ENCODE measurements at regions not wholly inside any gene's neighbourhood (a gene's known extent, or its start where the extent isn't known, plus 50 kb on each side); places are given as distances from the start of the nearest gene placed in this dataset.

DNA sequence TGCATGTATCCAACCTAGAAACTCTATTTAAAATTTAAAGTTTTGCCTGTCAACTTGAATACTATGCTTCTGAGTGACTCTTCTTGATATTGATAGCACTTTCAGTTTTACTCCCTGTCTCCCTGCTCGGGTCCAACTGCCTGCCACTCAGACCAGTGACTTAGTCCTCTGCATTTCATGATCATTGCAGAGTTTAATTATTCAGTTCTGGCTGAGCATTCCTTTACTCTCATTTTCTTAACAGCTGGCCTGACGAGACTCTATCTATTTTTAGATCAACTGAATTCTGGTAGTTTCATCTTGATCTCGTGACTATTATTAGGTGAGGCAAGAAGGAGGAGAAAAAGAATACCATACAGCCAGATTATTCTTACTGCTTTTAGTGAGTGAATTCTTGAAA lies 617.4 kb downstream of the SI start:
- Histone ChIP-seq H3K4me1 (no peaks in the 10 kb centered on the region), H3K36me3 (no peaks in the 10 kb centered on the region), H3K27me3 (no peaks in the 10 kb centered on the region), H3K9me3 (no peaks in the 10 kb centered on the region; the same call in 1 of the 2 replicates), H3K4me3 (ENCODE audit: low read depth, low read length) (no peak overlapping the region)
- DNase-seq, result no peak
- TF ChIP-seq, protein P1, sequence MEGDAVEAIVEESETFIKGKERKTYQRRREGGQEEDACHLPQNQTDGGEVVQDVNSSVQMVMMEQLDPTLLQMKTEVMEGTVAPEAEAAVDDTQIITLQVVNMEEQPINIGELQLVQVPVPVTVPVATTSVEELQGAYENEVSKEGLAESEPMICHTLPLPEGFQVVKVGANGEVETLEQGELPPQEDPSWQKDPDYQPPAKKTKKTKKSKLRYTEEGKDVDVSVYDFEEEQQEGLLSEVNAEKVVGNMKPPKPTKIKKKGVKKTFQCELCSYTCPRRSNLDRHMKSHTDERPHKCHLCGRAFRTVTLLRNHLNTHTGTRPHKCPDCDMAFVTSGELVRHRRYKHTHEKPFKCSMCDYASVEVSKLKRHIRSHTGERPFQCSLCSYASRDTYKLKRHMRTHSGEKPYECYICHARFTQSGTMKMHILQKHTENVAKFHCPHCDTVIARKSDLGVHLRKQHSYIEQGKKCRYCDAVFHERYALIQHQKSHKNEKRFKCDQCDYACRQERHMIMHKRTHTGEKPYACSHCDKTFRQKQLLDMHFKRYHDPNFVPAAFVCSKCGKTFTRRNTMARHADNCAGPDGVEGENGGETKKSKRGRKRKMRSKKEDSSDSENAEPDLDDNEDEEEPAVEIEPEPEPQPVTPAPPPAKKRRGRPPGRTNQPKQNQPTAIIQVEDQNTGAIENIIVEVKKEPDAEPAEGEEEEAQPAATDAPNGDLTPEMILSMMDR (IDR thresholded peaks at IDR 0.05; ENCODE audit: low read depth, low read length), result no peak

DNA sequence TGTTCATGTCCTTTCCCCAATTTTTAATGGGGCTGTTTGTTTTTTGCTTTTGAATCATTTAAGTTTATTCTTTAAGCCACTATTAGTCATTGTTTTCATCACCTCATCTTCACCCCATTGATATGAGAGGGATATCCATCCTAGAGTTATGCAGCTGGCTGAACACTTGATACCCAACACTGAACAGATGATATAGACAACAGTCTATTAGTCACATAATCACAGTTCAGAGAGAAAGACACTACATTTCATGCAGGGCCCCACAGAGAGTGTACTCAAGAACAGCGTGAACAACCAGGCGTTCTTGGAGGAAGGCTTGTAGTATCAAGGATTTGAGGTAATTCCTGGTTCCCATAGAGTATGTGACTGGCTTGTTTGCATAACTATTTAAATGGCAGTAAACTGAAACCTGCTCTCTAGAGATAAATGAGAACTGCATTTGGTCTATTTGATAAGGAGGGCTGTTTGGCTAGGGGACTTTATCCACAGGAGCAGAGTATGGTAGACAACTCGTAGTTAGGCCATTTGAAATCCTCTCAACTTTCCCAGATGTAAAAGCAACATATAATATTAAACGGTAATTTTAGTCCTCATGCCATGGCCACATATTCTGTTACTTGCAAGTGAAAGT lies 618.7 kb downstream of the SI start:
- Histone ChIP-seq H3K36me3 (no peaks in the 10 kb centered on the region), H3K4me1 (no peaks in the 10 kb centered on the region), H3K4me3 (ENCODE audit: low read depth, low read length) (no peak overlapping the region), H3K27me3 (no peaks in the 10 kb centered on the region), H3K9me3 (no peaks in the 10 kb centered on the region)
- TF ChIP-seq, protein P1 (IDR thresholded peaks at IDR 0.05; ENCODE audit: low read depth, low read length), result no peak
- no peak for DNase-seq

DNA sequence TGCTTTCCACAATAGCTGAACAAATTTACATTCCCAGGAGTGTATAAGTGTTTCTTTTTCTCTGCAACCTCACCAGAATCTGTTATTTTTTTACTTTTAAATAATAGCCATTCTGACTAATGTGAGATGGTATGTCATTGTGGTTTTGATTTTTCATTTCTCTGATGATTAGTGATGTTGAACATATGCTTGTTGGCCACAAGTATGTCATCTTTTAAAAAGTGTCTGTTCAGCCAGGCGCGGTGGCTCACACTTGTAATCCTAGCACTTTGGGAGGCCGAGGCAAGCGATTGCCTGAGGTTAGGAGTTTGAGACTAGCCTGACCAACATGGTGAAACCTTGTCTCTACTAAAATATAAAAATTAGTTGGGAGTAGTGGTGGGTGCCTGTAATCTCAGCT lies 619.3 kb downstream of the SI start:
- Histone ChIP-seq H3K4me3 (ENCODE audit: low read depth, low read length) (no peak overlapping the region), H3K36me3 (no peaks in the 10 kb centered on the region), H3K4me1 (no peaks in the 10 kb centered on the region), H3K9me3 (no peaks in the 10 kb centered on the region), H3K27me3 (no peaks in the 10 kb centered on the region)
- TF ChIP-seq, protein P1 (IDR thresholded peaks at IDR 0.05; ENCODE audit: low read depth, low read length), result no peak
- DNase-seq, result no peak

DNA sequence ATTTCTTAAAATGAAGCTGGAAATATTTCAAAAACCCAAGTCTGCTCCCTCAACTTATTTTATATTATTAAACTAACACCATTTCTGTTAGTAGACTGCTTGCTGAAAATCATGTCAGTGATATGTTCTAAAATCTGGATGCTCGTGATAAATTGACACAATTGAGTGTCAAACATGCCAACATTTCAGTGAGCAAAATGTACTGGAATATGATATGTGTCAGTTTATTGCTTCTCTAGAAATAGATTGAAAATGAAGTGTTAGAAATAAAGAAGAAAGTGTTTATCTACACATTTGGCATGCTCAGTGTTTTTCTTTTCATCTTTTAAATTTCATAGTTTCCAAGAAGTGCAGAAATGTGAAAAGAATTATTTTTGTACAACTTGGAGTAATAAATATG lies 624.6 kb downstream of the SI start:
- Histone ChIP-seq H3K4me1 (no peaks in the 10 kb centered on the region), H3K4me3 (ENCODE audit: low read depth, low read length) (no peak overlapping the region), H3K36me3 (no peaks in the 10 kb centered on the region), H3K9me3 (no peaks in the 10 kb centered on the region), H3K27me3 (no peaks in the 10 kb centered on the region)
- no peak for DNase-seq
- TF ChIP-seq, protein P1 (IDR thresholded peaks at IDR 0.05; ENCODE audit: low read depth, low read length), result no peak

DNA sequence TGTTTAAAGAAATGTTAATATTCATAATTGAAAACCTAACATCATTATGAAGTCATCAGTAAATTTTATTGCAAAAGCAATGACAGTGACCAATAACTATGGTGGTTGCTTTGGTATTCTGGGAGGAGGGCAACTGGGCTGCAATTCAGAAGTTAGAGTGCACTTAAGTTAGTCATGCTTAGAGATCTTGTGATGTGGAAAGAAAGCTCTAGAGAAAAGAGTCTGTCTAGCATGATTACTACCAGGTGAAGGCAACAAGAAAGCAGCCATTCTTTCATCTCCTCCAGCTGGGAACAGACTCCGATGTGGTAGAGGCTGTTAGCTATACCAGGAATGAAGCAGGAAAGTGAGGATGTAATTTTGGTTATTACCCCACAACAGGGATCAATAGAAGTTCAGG lies 625.6 kb downstream of the SI start:
- no peaks in the 10 kb centered on the region for H3K27me3 ChIP-seq

More for the DNA sequence above, 625.6 kb downstream of the SI start:
- Histone ChIP-seq H3K4me1 (no peaks in the 10 kb centered on the region), H3K36me3 (no peaks in the 10 kb centered on the region), H3K4me3 (ENCODE audit: low read depth, low read length) (no peak overlapping the region), H3K9me3 (no peaks in the 10 kb centered on the region)
- TF ChIP-seq, protein P1 (IDR thresholded peaks at IDR 0.05; ENCODE audit: low read depth, low read length), result no peak
- DNase-seq, result no peak

Data from BE2C (cell line).